ENCODE measurements at regions not wholly inside any gene's neighbourhood (a gene's known extent, or its start where the extent isn't known, plus 50 kb on each side); places are given as distances from the start of the nearest gene placed in this dataset.

GRCh38 chr2:2870106-2870505 is 507.5 kb downstream of the EIPR1 start:
- no peak for DNase-seq
- H3K23ac ChIP-seq (ENCODE audit: low read depth, low read length): no peak overlapping the region
- ATAC-seq (ENCODE audit: low read depth): no peak
- dilution Hi-C loops (cut with HindIII; ENCODE audit: low sequenced_read_pairs, unreplicated experiment): no loop called here
- no peak overlapping the region for H2AK9ac ChIP-seq (replicated peaks; ENCODE audit: low read depth, low read length, poor library complexity)
- no peak overlapping the region for H3K4me2 ChIP-seq (ENCODE audit: low read depth, low read length)
- H3K27ac ChIP-seq (ENCODE audit: insufficient read depth, low read length): no peak overlapping the region
- POLR2A ChIA-PET (ENCODE audit: unreplicated experiment): no interaction called here
- H3K14ac ChIP-seq (replicated peaks; ENCODE audit: low read depth, low read length): no peak overlapping the region
- H3K56ac ChIP-seq (ENCODE audit: extremely low read depth, insufficient read depth, low read length): no peak overlapping the region
- in situ Hi-C loops (cut with MboI; ENCODE audit: low sequenced_read_pairs): no loop called here
- no peak overlapping the region for H2BK120ac ChIP-seq (ENCODE audit: low read depth, low read length)
- H2AFZ ChIP-seq (replicated peaks; ENCODE audit: low read length, poor library complexity): no peak overlapping the region
- no peak overlapping the region for H4K5ac ChIP-seq (ENCODE audit: low read depth, low read length)
- TF ChIP-seq USF2 (IDR thresholded peaks at IDR 0.05; ENCODE audit: low read depth, low read length): no peak
- no peak for TF ChIP-seq MAFK (IDR thresholded peaks at IDR 0.05; ENCODE audit: low read depth, low read length)
- TF ChIP-seq MXI1 (IDR thresholded peaks at IDR 0.05; ENCODE audit: borderline replicate concordance, low read depth, low read length): no peak
- no peak for TF ChIP-seq ELK1 (IDR thresholded peaks at IDR 0.05; ENCODE audit: borderline replicate concordance, low read depth, low read length)
- TF ChIP-seq NFE2L2 (IDR thresholded peaks at IDR 0.05; ENCODE audit: low read depth, low read length): no peak
- TF ChIP-seq CEBPB (IDR thresholded peaks at IDR 0.05; ENCODE audit: low read depth, low read length): no peak
- no peak for TF ChIP-seq CTCF (conservative IDR thresholded peaks at IDR 0.05; ENCODE audit: low read depth, low read length)
- intact Hi-C loops (cut with micrococcal nuclease): no loop called here
- no peak overlapping the region for H2AK5ac ChIP-seq (ENCODE audit: low read depth, low read length)
- CTCF ChIA-PET: no interaction called here
- no peak overlapping the region for H2BK5ac ChIP-seq (ENCODE audit: low read depth, low read length, poor library complexity, severe bottlenecking)
- no peaks in the 10 kb centered on the region for H3K9me1 ChIP-seq (ENCODE audit: insufficient read depth, low read length)
- no peak overlapping the region for H3K9ac ChIP-seq (ENCODE audit: low read depth, low read length)
- no peaks in the 10 kb centered on the region for H3K4me1 ChIP-seq (ENCODE audit: control insufficient read depth, insufficient read depth, low read length)
- H2BK15ac ChIP-seq (ENCODE audit: low read depth, low read length): no peak overlapping the region
- no CpG with 5 or more reads among the region's 5 CpGs for WGBS, 2 experiments (ENCODE audit: extremely low coverage in 2 of 2, insufficient read length in 1 of 2)
- no peaks in the 10 kb centered on the region for H4K20me1 ChIP-seq (ENCODE audit: insufficient read depth, low read length)
- no peak overlapping the region for H4K8ac ChIP-seq (ENCODE audit: low read depth in 2 of 2, low read length in 2 of 2)
- no peak overlapping the region for H3K4ac ChIP-seq (ENCODE audit: low read depth, low read length)
- peaks cover 50% of the 10 kb centered on the region for H3K9me3 ChIP-seq (ENCODE audit: control insufficient read depth, insufficient read depth, low read length)
- no peaks in the 10 kb centered on the region for H3K79me1 ChIP-seq (ENCODE audit: low read depth in 1 of 2, low read length in 2 of 2)
- no peak overlapping the region for H4K91ac ChIP-seq (ENCODE audit: insufficient read depth, low read depth, low read length)
- H3K36me3 ChIP-seq (ENCODE audit: control insufficient read depth, insufficient read depth, low read length): no peaks in the 10 kb centered on the region
- H3K4me3 ChIP-seq (ENCODE audit: insufficient read depth, low read depth, low read length): no peak overlapping the region
- H2BK20ac ChIP-seq (ENCODE audit: low read depth, low read length): no peak overlapping the region
- no peak overlapping the region for H3K18ac ChIP-seq (ENCODE audit: low read depth, low read length)
- H3K27me3 ChIP-seq (ENCODE audit: control insufficient read depth, insufficient read depth, low read length): no peaks in the 10 kb centered on the region
- no TSS peak for BruUV-seq (replicated peaks)
